ENCODE measurements at regions not wholly inside any gene's neighbourhood (a gene's known extent, or its start where the extent isn't known, plus 50 kb on each side); places are given as distances from the start of the nearest gene placed in this dataset.

GRCh38 chr6:125593746-125594145, 155.7 kb upstream of the HEY2 start:
- in situ Hi-C loops (cut with HindIII; ENCODE audit: low sequenced_read_pairs), result no loop called here
- no peak for DNase-seq (ENCODE audit: low read depth, low spot score)
- TF ChIP-seq CTCF (IDR thresholded peaks at IDR 0.05; ENCODE audit: low read depth, low read length), result no peak
- H3K4me3 ChIP-seq (ENCODE audit: low read depth, low read length), result no peak overlapping the region

DNA sequence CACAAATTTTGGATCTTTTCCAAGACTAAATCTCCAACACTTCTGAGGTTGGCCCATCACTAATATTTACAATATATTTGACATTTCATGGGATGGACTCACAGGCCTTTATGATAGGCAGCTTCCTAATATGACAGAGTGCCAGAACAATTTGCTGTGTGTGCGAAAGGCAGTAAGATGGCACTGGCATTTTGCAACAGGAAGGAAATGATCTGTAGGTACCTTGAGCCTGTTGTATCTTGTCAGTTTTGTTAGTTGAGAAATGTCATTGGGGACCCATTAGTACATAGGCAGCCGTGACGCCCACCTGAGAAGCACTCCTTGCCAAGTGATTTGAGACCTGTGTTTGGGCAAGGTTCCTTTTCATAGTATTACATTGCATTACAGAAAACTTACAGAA, 153.4 kb upstream of the HEY2 start:
- no peak overlapping the region for H3K4me3 ChIP-seq (ENCODE audit: low read depth, low read length)
- DNase-seq (ENCODE audit: low read depth, low spot score), result no peak
- TF ChIP-seq CTCF (IDR thresholded peaks at IDR 0.05; ENCODE audit: low read depth, low read length), result no peak
- in situ Hi-C loops (cut with HindIII; ENCODE audit: low sequenced_read_pairs), result no loop called here

DNA sequence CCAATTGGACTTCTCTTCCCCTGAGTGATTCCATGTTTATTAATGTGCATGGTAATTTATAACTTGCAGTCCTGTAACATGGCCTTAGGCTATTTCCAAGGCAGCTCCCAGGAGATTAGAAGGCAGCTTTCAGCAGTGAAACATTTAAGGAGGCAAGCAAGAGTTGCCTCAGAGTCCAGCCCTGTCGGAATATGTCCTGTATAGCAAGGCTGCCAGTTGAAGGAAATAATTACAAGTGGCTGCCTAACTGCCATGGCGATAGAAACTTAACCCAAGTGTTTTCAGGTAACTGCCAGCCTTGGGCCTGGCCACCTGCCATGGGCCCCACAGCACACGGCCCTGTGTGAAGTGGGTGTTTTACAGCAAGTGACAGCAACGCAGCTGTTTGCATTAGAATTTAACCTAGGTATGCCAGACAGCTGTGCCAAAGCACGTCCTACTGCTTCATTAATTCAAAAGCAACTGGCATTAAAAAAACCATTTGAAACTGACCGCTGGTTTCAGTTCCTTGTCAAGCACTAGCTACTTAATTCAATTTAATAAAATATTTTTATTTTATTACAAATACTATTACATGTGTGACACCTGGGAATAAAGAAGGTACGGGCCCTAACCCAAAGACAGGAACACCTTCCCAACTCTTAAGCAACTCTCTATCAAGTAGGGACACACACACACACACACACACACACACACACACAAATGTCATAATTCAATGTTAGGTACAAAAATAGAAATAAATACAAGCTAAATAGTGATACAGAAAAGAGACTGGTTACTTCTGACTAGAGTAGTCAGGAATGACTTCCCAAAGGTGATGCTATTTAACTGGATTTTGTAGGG, 151.8 kb upstream of the HEY2 start:
- TF ChIP-seq CTCF (IDR thresholded peaks at IDR 0.05; ENCODE audit: low read depth, low read length), result no peak
- in situ Hi-C loops (cut with HindIII; ENCODE audit: low sequenced_read_pairs), result no loop called here
- DNase-seq (ENCODE audit: low read depth, low spot score), result no peak
- no peak overlapping the region for H3K4me3 ChIP-seq (ENCODE audit: low read depth, low read length)

GRCh38 chr6:125598422-125598821, 151.0 kb upstream of the HEY2 start:
- peak; percentile 67 for DNase-seq (ENCODE audit: low read depth, low spot score)
- no peak for TF ChIP-seq CTCF (IDR thresholded peaks at IDR 0.05; ENCODE audit: low read depth, low read length)

GRCh38 chr6:125604257-125604656, 145.2 kb upstream of the HEY2 start:
- no peak overlapping the region for H3K4me3 ChIP-seq (ENCODE audit: low read depth, low read length)
- in situ Hi-C loops (cut with HindIII; ENCODE audit: low sequenced_read_pairs), result no loop called here
- DNase-seq (ENCODE audit: low read depth, low spot score), result no peak
- no peak for TF ChIP-seq CTCF (IDR thresholded peaks at IDR 0.05; ENCODE audit: low read depth, low read length)

More at GRCh38 chr6:125598422-125598821, 151.0 kb upstream of the HEY2 start:
- in situ Hi-C loops (cut with HindIII; ENCODE audit: low sequenced_read_pairs), result no loop called here
- no peak overlapping the region for H3K4me3 ChIP-seq (ENCODE audit: low read depth, low read length)

DNA sequence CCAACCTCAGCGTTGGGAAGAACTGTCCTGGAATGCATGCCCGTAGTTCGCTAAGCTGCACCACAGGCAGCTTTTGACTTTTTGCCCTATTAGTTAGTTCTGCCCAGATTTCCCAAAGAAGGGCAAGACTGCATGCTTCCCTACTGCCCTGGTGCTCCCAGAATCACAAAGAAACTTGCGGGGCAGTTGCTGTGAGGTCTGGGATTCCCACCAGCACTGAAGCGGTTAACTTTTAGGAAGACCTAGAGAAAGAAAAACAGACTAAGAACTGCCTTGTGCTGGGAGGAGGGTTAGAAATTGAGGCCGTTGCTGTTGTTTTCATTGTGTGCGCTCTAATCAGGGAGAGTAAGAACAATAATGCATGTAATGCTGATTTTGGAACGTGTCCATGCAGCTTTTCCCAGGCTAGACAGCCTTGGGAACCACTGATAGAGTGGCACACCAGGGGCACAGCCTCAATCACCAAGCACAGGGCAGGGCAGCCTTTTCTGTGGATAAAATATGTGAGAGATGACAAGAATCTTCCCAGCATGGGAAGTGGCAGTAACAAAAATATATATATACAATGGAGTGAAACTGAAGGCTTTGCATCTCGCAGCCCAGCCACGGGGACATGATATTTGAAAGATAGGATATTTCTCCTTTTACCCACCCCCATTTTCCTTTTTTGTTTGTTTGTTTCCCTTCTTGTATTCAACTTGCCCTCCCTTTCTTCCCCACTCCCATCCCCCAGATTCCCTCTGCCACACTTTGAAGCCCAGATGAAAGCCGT, 137.7 kb upstream of the HEY2 start:
- H3K4me3 ChIP-seq (ENCODE audit: low read depth, low read length), result no peak overlapping the region
- in situ Hi-C loops (cut with HindIII; ENCODE audit: low sequenced_read_pairs), result no loop called here
- DNase-seq (ENCODE audit: low read depth, low spot score), result peak; percentile 75
- TF ChIP-seq CTCF (IDR thresholded peaks at IDR 0.05; ENCODE audit: low read depth, low read length), result no peak
